ENCODE measurements at regions not wholly inside any gene's neighbourhood (a gene's known extent, or its start where the extent isn't known, plus 50 kb on each side); places are given as distances from the start of the nearest gene placed in this dataset.

DNA sequence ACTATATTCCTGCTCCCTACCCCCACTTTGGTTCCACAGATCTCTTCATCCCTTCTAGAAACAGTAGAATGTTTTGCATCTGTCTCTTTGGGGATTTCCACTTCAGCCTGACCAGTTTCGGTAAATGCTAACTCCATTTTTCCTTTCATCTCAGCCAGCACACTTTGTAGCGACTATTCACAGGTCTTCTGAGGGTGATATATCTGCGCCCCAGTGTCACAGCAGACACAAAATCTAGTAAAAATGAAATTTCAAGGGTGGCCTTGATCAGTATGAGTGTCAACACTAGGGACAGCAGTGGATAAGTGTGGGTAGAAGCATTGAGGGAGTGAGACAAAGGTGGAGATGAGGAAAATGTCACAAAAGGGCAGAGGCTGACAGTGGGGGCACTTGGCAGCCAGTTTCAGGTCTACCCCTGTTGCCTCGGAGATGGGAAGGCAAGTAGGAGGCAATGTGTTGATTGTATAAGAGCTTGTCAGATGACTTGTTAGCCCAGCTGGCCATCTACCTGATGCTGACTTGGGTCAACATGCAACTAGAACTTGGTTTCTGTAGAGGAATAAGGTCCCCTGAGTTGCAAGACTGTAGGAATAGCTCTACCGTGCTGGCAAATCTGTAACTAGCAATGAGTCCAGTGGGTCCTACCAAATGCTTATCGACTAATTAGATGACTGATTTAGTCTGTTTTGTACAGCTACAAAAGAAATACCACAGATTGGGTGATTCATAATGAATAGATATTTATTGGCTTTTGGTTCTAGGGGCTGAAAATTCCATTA, 60.7 kb downstream of the CXCR4 start:
- Histone ChIP-seq H3K27me3 (ENCODE audit: insufficient read depth) (no peaks in the 10 kb centered on the region), H3K36me3 (ENCODE audit: insufficient read depth) (no peaks in the 10 kb centered on the region), H3K4me2 (no peak overlapping the region), H4K20me1 (replicated peaks; ENCODE audit: insufficient read depth) (no peaks in the 10 kb centered on the region), H3K9me2 (ENCODE audit: insufficient read depth) (peaks cover 4% of the 10 kb centered on the region; the same call in 1 of the 2 replicates), H3K79me2 (replicated peaks; ENCODE audit: insufficient read depth) (no peaks in the 10 kb centered on the region), H3K27ac (ENCODE audit: low read depth) (no peak overlapping the region), H3K4me3 (no peak overlapping the region), H2AFZ (peak overlapping the region; percentile 89; the same call in 1 of the 2 replicates), H3K4me1 (ENCODE audit: insufficient read depth) (no peaks in the 10 kb centered on the region), H3F3A (replicated peaks; ENCODE audit: low read depth) (no peaks in the 10 kb centered on the region)
- no peaks in the 10 kb centered on the region for H3K36me3 Mint-ChIP-seq (ENCODE audit: low read depth)
- DNase-seq (ENCODE audit: low spot score) (no peak), ATAC-seq (no peak)
- H3K9me3 Mint-ChIP-seq = no peaks in the 10 kb centered on the region; the same call in 2 of the 3 replicates
- TF ChIP-seq EZH2phosphoT487 (IDR thresholded peaks at IDR 0.05; ENCODE audit: unreplicated experiment) (no peak), ETS1 (IDR thresholded peaks at IDR 0.05) (no peak), STAT1 (IDR thresholded peaks at IDR 0.05; ENCODE audit: unreplicated experiment) (no peak), ZNF462 (CRISPR knock-in tag; IDR thresholded peaks at IDR 0.05) (no peak), NANOG (IDR thresholded peaks at IDR 0.05; ENCODE audit: borderline replicate concordance) (no peak), POLR2AphosphoS5 (IDR thresholded peaks at IDR 0.05; ENCODE audit: low read depth) (no peak), ZNF331 (CRISPR knock-in tag; IDR thresholded peaks at IDR 0.05; ENCODE audit: low read depth) (no peak), EZH2 (IDR thresholded peaks at IDR 0.05; ENCODE audit: low read depth, unreplicated experiment) (no peak), JUNB (IDR thresholded peaks at IDR 0.05; ENCODE audit: unreplicated experiment) (no peak), CREB1 (CRISPR knock-in tag; IDR thresholded peaks at IDR 0.05; ENCODE audit: low read depth) (no peak), REST (IDR thresholded peaks at IDR 0.05; ENCODE audit: unreplicated experiment) (no peak), ZNF114 (CRISPR knock-in tag; IDR thresholded peaks at IDR 0.05) (no peak)
- TF ChIP-seq, protein P1, sequence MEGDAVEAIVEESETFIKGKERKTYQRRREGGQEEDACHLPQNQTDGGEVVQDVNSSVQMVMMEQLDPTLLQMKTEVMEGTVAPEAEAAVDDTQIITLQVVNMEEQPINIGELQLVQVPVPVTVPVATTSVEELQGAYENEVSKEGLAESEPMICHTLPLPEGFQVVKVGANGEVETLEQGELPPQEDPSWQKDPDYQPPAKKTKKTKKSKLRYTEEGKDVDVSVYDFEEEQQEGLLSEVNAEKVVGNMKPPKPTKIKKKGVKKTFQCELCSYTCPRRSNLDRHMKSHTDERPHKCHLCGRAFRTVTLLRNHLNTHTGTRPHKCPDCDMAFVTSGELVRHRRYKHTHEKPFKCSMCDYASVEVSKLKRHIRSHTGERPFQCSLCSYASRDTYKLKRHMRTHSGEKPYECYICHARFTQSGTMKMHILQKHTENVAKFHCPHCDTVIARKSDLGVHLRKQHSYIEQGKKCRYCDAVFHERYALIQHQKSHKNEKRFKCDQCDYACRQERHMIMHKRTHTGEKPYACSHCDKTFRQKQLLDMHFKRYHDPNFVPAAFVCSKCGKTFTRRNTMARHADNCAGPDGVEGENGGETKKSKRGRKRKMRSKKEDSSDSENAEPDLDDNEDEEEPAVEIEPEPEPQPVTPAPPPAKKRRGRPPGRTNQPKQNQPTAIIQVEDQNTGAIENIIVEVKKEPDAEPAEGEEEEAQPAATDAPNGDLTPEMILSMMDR (conservative IDR thresholded peaks at IDR 0.05; ENCODE audit: low read depth in 2 of 2) = no peak
- H3K27me3 Mint-ChIP-seq (ENCODE audit: insufficient read depth, low read depth, poor library complexity) = no peaks in the 10 kb centered on the region
- no peak overlapping the region for H3K4me3 Mint-ChIP-seq
- H3K27ac Mint-ChIP-seq = no peak overlapping the region
- peaks cover 5% of the 10 kb centered on the region; the same call in 1 of the 3 replicates for H3K4me1 Mint-ChIP-seq

Data from GM23338 (cell line).